Neuronal stem cell (in vitro differentiated cells): ENCODE measurements at regions not wholly inside any gene's neighbourhood (a gene's known extent, or its start where the extent isn't known, plus 50 kb on each side); places are given as distances from the start of the nearest gene placed in this dataset.

Experiments
- DNase-seq: peaks from one replicate; pipeline ENCODE4 v3.0.0-alpha.2; 2013; ENCODE audit warnings: low spot score
- H2AFZ ChIP-seq: one replicate; pipeline ENCODE4 v1.6.1; 2013; ENCODE audit warnings: mild to moderate bottlenecking, low read length, inconsistent platforms
- H2AK5ac ChIP-seq: 2 replicates; pipeline ENCODE4 v1.6.1; 2013; ENCODE audit warnings: low read depth, mild to moderate bottlenecking, inconsistent platforms, low read length, moderate library complexity, mixed read lengths
- H2BK120ac ChIP-seq: 2 replicates; pipeline ENCODE4 v1.6.1; 2013; ENCODE audit warnings: low read depth, mild to moderate bottlenecking, inconsistent platforms, low read length, moderate library complexity, mixed read lengths
- H2BK12ac ChIP-seq: one replicate; pipeline ENCODE4 v1.6.1; 2013; ENCODE audit warnings: low read length, inconsistent platforms
- H2BK15ac ChIP-seq: 2 replicates; pipeline ENCODE4 v1.6.1; 2013; ENCODE audit warnings: mild to moderate bottlenecking, low read length, inconsistent platforms, mixed read lengths
- H2BK5ac ChIP-seq: one replicate; pipeline ENCODE4 v1.6.1; 2013; ENCODE audit warnings: inconsistent platforms, mild to moderate bottlenecking, low read length, moderate library complexity
- H3K14ac ChIP-seq: one replicate; pipeline ENCODE4 v1.6.1; 2013; ENCODE audit warnings: low read length, inconsistent platforms
- H3K18ac ChIP-seq: 2 replicates; pipeline ENCODE4 v1.6.1; 2013; ENCODE audit warnings: low read length, inconsistent platforms
- H3K23ac ChIP-seq: 2 replicates; pipeline ENCODE4 v1.6.1; 2013; ENCODE audit warnings: low read depth, mild to moderate bottlenecking, mixed read lengths, low read length, inconsistent platforms; ENCODE audit not compliant: poor library complexity
- H3K27ac ChIP-seq: replicated peaks from 3 replicates; pipeline ENCODE4 v1.5.1; 2013; ENCODE audit warnings: low read length, inconsistent platforms
- H3K27me3 ChIP-seq, 3 experiments: 2 replicates each; pipeline ENCODE4 v1.6.1; 2013; ENCODE audit warnings: low read length in 3 of 3, mild to moderate bottlenecking in 2 of 3, inconsistent platforms in 1 of 3, low read depth in 1 of 3, mixed read lengths in 1 of 3, moderate library complexity in 1 of 3; ENCODE audit not compliant: control insufficient read depth in 3 of 3, insufficient read depth in 3 of 3
- H3K36me3 ChIP-seq, 2 donors: replicated peaks in 1 of 2; 2 replicates each; pipeline ENCODE4 v1.6.1; 2013; ENCODE audit warnings: low read length in 2 of 2; ENCODE audit not compliant: control insufficient read depth in 2 of 2, insufficient read depth in 2 of 2
- H3K4ac ChIP-seq: 2 replicates; pipeline ENCODE4 v1.6.1; 2013; ENCODE audit warnings: inconsistent platforms, mild to moderate bottlenecking, low read length, moderate library complexity
- H3K4me1 ChIP-seq, 2 donors: 1 replicate in 1 of 2; 2 replicates in 1 of 2; pipeline ENCODE4 v1.6.1; 2013; ENCODE audit warnings: low read length in 2 of 2, low read depth in 1 of 2; ENCODE audit not compliant: control insufficient read depth in 2 of 2, insufficient read depth in 1 of 2
- H3K4me2 ChIP-seq: one replicate; pipeline ENCODE4 v1.6.1; 2013; ENCODE audit warnings: mild to moderate bottlenecking, low read length, inconsistent platforms; ENCODE audit not compliant: insufficient read depth, poor library complexity, severe bottlenecking
- H3K4me3 ChIP-seq, 2 donors: 2 replicates each; pipeline ENCODE4 v1.5.1; 2013; ENCODE audit warnings: low read length in 2 of 2, mild to moderate bottlenecking in 2 of 2, inconsistent platforms in 1 of 2, moderate library complexity in 1 of 2
- H3K79me1 ChIP-seq: one replicate; pipeline ENCODE4 v1.6.1; 2013; ENCODE audit warnings: low read depth, mild to moderate bottlenecking, inconsistent platforms, low read length, moderate library complexity
- H3K9ac ChIP-seq: one replicate; pipeline ENCODE4 v1.6.1; 2013; ENCODE audit warnings: mild to moderate bottlenecking, low read depth, low read length, inconsistent platforms; ENCODE audit not compliant: poor library complexity
- H3K9me3 ChIP-seq, 2 donors: replicated peaks in 1 of 2; 2 replicates each; pipeline versions ENCODE3 to v1.6.1; 2013; ENCODE audit warnings: low read length in 2 of 2, mild to moderate bottlenecking in 2 of 2, inconsistent platforms in 1 of 2, low read depth in 1 of 2, mixed read lengths in 1 of 2, moderate library complexity in 1 of 2; ENCODE audit not compliant: control insufficient read depth in 2 of 2, insufficient read depth in 1 of 2
- H4K8ac ChIP-seq: one replicate; pipeline ENCODE4 v1.6.1; 2013; ENCODE audit warnings: low read depth, mild to moderate bottlenecking, inconsistent platforms, low read length, moderate library complexity
- H4K91ac ChIP-seq: one replicate; pipeline ENCODE4 v1.6.1; 2013; ENCODE audit warnings: low read length, low read depth, mild to moderate bottlenecking, inconsistent platforms; ENCODE audit not compliant: poor library complexity
- WGBS, 2 donors: extraction: QIAGEN DNeasy Blood & Tissue Kit; methylation state at CpG; one replicate each; pipeline ENCODE4 v1.1.7; 2013; ENCODE audit warnings: missing lambda C conversion rate in 2 of 2, mixed read lengths in 1 of 2; ENCODE audit not compliant: insufficient read length in 2 of 2, insufficient replicate concordance in 1 of 2; ENCODE audit errors: extremely low coverage in 2 of 2; 5-methylcytosine and 5-hydroxymethylcytosine counted together

DNA sequence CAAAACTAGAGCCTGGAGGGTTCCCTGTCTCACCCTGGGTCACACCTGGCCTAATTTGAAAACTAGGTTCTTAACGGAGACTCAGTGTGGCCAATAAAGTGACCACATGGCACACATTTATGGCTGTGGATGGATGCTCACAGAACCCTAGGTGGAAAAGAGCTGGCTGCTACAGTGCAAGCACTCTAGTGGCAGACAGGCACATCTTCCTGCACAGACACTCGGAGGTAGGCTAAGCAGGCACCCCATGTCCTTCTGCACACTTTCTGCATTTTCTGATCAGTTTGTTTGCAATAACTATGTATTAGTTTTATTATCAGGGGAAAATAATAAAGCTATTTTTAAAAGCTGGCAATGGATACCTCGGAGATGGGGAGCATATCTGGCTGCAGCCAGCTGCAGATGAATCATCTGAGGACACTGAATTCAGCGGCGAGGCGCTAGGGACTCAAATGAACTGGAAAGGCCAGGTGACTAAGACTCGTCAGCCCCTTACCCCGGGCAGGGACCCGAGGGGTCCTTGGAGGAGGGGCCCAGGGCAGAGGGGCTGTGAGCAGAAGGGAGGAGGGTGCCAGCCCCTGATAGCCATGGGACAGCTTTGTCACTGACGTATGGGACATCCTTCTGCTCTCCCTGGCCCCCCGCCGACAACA lies 96.2 kb downstream of the OLFM1 start:
- Histone ChIP-seq H3K4me1 (peaks cover 0 to 3% of the 10 kb centered on the region in 2 donors), H2AK5ac (no peak overlapping the region), H2BK5ac (no peak overlapping the region), H3K4me2 (no peak overlapping the region), H3K27ac (no peak overlapping the region), H3K79me1 (no peaks in the 10 kb centered on the region), H3K36me3 (no peaks in the 10 kb centered on the region), H2BK120ac (no peak overlapping the region), H3K14ac (no peak overlapping the region), H3K4me3 (no peak overlapping the region), H3K27me3 (peaks cover 0 to 65% (median 0%) of the 10 kb centered on the region in 3 experiments), H3K9me3 (no peaks in the 10 kb centered on the region), H3K9ac (no peak overlapping the region), H4K8ac (no peak overlapping the region), H3K18ac (peak overlapping the region; percentile 62), H2AFZ (no peak overlapping the region), H2BK15ac (no peak overlapping the region), H3K23ac (no peak overlapping the region), H4K91ac (no peak overlapping the region), H3K4ac (no peak overlapping the region), H2BK12ac (no peak overlapping the region)
- no peak for DNase-seq
- no CpG with 5 or more reads among the region's 12 CpGs for WGBS, 2 donors

- Histone ChIP-seq H3K9ac (no peak overlapping the region), H3K4ac (no peak overlapping the region), H4K8ac (no peak overlapping the region), H2BK120ac (no peak overlapping the region), H2AK5ac (peak overlapping the region; percentile 87), H3K4me2 (no peak overlapping the region), H3K4me3 (no peak overlapping the region), H3K9me3 (no peaks in the 10 kb centered on the region), H2BK5ac (no peak overlapping the region), H3K79me1 (no peaks in the 10 kb centered on the region), H3K36me3 (no peaks in the 10 kb centered on the region), H2BK12ac (no peak overlapping the region), H2BK15ac (no peak overlapping the region), H4K91ac (no peak overlapping the region), H3K27ac (no peak overlapping the region), H3K23ac (no peak overlapping the region), H2AFZ (no peak overlapping the region), H3K14ac (no peak overlapping the region), H3K27me3 (peaks cover 0 to 65% (median 0%) of the 10 kb centered on the region in 3 experiments), H3K4me1 (peaks cover 0 to 2% of the 10 kb centered on the region in 2 donors), H3K18ac (no peak overlapping the region)
- WGBS, 2 donors = no CpG with 5 or more reads among the region's 37 CpGs
- DNase-seq = no peak
Observed at GRCh38 chr9:135184181-135185053, 96.9 kb downstream of the OLFM1 start.

DNA sequence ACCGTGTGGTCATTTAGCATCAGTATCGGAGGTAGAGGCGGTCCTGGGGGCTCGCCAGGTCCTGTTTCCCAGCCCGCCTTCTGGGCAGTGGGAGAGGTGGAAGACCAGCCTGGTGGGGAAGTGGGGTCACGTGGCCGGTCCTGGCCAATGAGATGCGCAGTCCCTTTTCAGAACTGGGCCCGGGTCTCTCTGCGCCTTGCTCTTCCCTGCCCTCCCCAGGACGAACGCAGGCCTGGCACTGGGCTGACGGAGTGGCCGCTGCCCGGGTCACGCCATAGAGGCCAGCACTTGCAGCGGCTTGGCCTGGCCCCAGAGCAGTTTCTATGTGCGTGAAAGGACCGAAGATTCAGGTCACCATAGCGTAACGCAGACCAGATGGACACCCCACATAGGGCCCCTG lies 97.6 kb downstream of the OLFM1 start:
- H3K27me3 ChIP-seq = peaks cover 0 to 64% (median 0%) of the 10 kb centered on the region in 3 experiments
- H3K27ac ChIP-seq = no peak overlapping the region
- peaks cover 0 to 2% of the 10 kb centered on the region in 2 donors for H3K4me1 ChIP-seq

More for the DNA sequence above, 97.6 kb downstream of the OLFM1 start:
- Histone ChIP-seq H3K79me1 (no peaks in the 10 kb centered on the region), H2AK5ac (peak overlapping the region; percentile 87), H4K91ac (no peak overlapping the region), H2BK120ac (no peak overlapping the region), H3K9me3 (no peaks in the 10 kb centered on the region), H2AFZ (no peak overlapping the region), H3K4ac (no peak overlapping the region), H3K9ac (no peak overlapping the region), H3K14ac (no peak overlapping the region), H2BK5ac (peak overlapping the region; percentile 32), H2BK15ac (no peak overlapping the region), H3K18ac (no peak overlapping the region), H3K36me3 (no peaks in the 10 kb centered on the region), H2BK12ac (no peak overlapping the region), H4K8ac (no peak overlapping the region), H3K23ac (no peak overlapping the region), H3K4me3 (no peak overlapping the region), H3K4me2 (no peak overlapping the region)
- no CpG with 5 or more reads among the region's 21 CpGs for WGBS, 2 donors
- DNase-seq = no peak
